ENCODE measurements at regions not wholly inside any gene's neighbourhood (a gene's known extent, or its start where the extent isn't known, plus 50 kb on each side); places are given as distances from the start of the nearest gene placed in this dataset.

DNA sequence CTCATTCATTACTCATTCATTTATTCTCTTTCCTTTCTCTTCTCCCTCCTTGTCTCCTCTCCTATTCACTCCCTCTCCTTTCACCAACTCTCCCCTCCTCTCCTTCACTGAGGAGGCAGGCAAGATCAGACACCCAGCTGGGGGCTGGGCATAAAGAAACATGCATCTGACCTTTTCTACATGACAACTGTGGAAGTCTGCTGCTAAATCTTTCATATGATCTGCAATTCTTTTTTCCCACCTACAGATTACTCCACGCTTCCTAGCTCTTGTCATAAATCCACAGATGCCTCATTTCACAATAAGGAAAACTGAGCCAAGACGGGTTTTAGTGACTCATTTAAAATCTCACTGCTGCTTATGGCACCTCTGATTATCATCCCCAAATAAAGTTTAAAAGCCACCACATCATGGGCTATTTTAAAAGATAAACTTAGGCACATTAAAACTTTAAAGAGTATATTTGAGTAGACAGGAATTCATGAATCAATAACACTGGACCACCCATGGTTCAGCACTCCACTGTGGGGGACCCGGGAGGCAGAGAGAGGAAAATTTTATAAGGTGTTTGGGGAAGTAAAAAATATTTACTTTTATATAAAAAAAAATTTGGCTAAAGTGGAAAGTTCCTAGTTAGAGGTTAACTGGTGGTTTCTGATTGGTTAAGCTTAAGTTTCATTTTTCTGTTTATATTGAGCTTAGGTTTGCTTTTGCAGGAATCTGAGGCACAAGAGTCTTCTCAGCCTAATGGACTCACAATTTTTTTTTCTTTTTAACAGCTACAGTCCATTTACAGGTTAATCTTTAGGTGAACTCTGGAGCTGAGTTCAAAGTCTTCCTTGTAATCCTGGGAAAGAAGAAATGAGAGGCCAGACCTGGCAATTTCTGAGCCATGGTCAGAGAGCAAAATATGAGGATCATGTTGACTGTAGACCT is 55.8 kb upstream of the DNAH14 start:
- intact Hi-C loops (cut with DNase I) = no loop called here
- DNase-seq (ENCODE audit: missing footprints) (no peak), ATAC-seq (no peak)

DNA sequence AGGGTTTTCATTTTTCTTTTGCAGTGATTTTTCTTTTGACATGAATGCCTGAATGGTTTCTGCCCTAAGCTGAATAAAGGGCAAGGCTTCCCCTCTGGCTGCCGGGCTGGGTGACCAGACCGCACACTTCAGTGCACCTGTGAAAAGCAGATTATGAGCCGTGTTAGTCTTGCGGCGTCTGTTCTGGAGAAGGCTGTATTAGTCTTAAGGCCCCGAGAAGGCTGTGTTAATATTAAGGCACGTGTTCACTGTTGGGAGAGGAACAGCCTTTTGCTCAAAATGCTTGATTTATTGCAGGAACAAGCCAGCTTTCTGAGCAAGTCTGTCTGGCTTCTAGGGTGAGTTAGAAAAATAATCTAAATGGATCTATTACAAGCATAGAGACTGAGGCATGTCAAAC is 54.7 kb upstream of the DNAH14 start:
- DNase-seq (ENCODE audit: missing footprints) (no peak), ATAC-seq (no peak)
- intact Hi-C loops (cut with DNase I) = no loop called here

DNA sequence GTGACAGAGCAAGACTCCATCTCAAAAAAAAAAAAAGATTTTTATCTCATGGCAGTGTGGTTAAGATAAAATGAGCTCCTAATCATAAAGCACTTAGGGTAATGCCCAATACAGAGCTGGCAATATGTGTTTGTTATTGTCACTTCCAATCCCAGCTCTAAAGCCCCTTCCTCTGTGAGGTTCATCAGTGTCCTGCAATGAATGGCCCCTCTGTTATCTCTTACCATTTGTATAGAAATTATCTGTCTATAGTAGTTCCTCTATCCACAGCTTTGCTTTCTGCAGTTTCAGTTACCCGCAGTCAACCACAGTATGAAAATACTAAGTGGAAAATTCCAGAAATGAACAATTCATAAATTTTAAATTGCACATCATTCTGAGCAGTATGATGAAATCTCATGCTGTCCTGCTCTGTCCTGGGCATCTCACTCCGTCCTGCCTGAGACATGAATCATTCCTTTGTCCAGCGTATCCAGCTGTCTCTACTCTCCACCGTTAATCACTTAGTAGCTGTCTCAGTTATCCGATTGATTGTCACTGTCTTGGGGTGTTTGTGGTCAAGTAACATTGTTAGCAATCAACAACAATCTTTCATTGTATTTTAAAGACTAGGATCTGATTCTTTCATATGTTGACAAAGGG is 50.2 kb upstream of the DNAH14 start:
- ATAC-seq (no peak), DNase-seq (ENCODE audit: missing footprints) (no peak)
- intact Hi-C loops (cut with DNase I) = no loop called here

Data from Right ventricle myocardium inferior (tissue), 1 donor.